Suppressor macrophage treated with lipopolysaccharide for 4 hours (primary cell): ENCODE measurements at regions not wholly inside any gene's neighbourhood (a gene's known extent, or its start where the extent isn't known, plus 50 kb on each side); places are given as distances from the start of the nearest gene placed in this dataset.

Experiments used
- DNase-seq: peaks from one replicate; pipeline ENCODE4 v3.0.0-alpha.2; 2020

GRCh38 chr7:18202315-18203045 is 174.8 kb upstream of the PRPS1L1 start:
- no peak for DNase-seq

- no peak for DNase-seq
Observed at GRCh38 chr7:18206331-18206730, 178.7 kb upstream of the PRPS1L1 start.

GRCh38 chr7:18208921-18209320 is 181.3 kb upstream of the PRPS1L1 start:
- DNase-seq = no peak

GRCh38 chr7:18210377-18210776 is 182.7 kb upstream of the PRPS1L1 start:
- DNase-seq = peak; percentile 38

- no peak for DNase-seq
Observed at GRCh38 chr7:18210788-18211187, 183.1 kb upstream of the PRPS1L1 start.

GRCh38 chr7:18212308-18212707 is 184.7 kb upstream of the PRPS1L1 start:
- DNase-seq = no peak

- DNase-seq = no peak
Observed at GRCh38 chr7:18212758-18213157, 185.1 kb upstream of the PRPS1L1 start.

- DNase-seq = no peak
Observed at GRCh38 chr7:18213652-18214051, 186.0 kb upstream of the PRPS1L1 start.

GRCh38 chr7:18216270-18216669 is 188.6 kb upstream of the PRPS1L1 start:
- no peak for DNase-seq

GRCh38 chr7:18221377-18222293 is 194.0 kb upstream of the PRPS1L1 start:
- peak; percentile 65 for DNase-seq

GRCh38 chr7:18222636-18223035 is 195.0 kb upstream of the PRPS1L1 start:
- DNase-seq = no peak

- DNase-seq = no peak
Observed at GRCh38 chr7:18224138-18224537, 196.5 kb upstream of the PRPS1L1 start.

- DNase-seq = peak; percentile 19
Observed at GRCh38 chr7:18225067-18225466, 197.4 kb upstream of the PRPS1L1 start.

GRCh38 chr7:18226598-18226997 is 199.0 kb upstream of the PRPS1L1 start:
- DNase-seq = no peak

GRCh38 chr7:18228686-18229085 is 201.0 kb upstream of the PRPS1L1 start:
- no peak for DNase-seq

GRCh38 chr7:18230271-18230670 is 202.6 kb upstream of the PRPS1L1 start:
- DNase-seq = no peak

GRCh38 chr7:18231854-18232253 is 204.2 kb upstream of the PRPS1L1 start:
- no peak for DNase-seq

- no peak for DNase-seq
Observed at GRCh38 chr7:18234519-18234918, 206.9 kb upstream of the PRPS1L1 start.

- DNase-seq = no peak
Observed at GRCh38 chr7:18235819-18236218, 208.2 kb upstream of the PRPS1L1 start.

GRCh38 chr7:18239212-18239611 is 211.6 kb upstream of the PRPS1L1 start:
- no peak for DNase-seq

GRCh38 chr7:18241543-18242231 is 214.0 kb upstream of the PRPS1L1 start:
- DNase-seq = no peak

GRCh38 chr7:18243731-18244130 is 216.1 kb upstream of the PRPS1L1 start:
- DNase-seq = no peak

GRCh38 chr7:18250133-18250532 is 222.5 kb upstream of the PRPS1L1 start:
- DNase-seq = no peak

- no peak for DNase-seq
Observed at GRCh38 chr7:18257711-18258110, 230.1 kb upstream of the PRPS1L1 start.
